ENCODE measurements at regions not wholly inside any gene's neighbourhood (a gene's known extent, or its start where the extent isn't known, plus 50 kb on each side); places are given as distances from the start of the nearest gene placed in this dataset.

GRCh38 chr14:65299826-65300225, 112.7 kb upstream of the FUT8 start:
- Histone ChIP-seq H2AFZ (ENCODE audit: low read length) (no peak overlapping the region), H3K4me1 (ENCODE audit: insufficient read depth, low read length, poor library complexity, severe bottlenecking) (no peaks in the 10 kb centered on the region), H3K9me2 (replicated peaks; ENCODE audit: low read depth, low read length) (no peaks in the 10 kb centered on the region), H3K79me2 (ENCODE audit: insufficient read depth, low read length) (no peaks in the 10 kb centered on the region), H3K9me3 (ENCODE audit: insufficient read depth, low read depth, low read length) (no peaks in the 10 kb centered on the region), H3K27me3 (ENCODE audit: insufficient read depth, low read length, poor library complexity, severe bottlenecking) (no peaks in the 10 kb centered on the region), H3K36me3 (ENCODE audit: insufficient read depth, low read length) (no peaks in the 10 kb centered on the region), H3K4me3 (ENCODE audit: low read length, poor library complexity, severe bottlenecking) (no peak overlapping the region), H3F3A (ENCODE audit: low read depth) (no peaks in the 10 kb centered on the region), H3K4me2 (ENCODE audit: low read depth, low read length, poor library complexity, severe bottlenecking) (no peak overlapping the region), H4K20me1 (ENCODE audit: insufficient read depth, low read length, poor library complexity, severe bottlenecking) (no peaks in the 10 kb centered on the region), H3K9ac (ENCODE audit: low read depth, low read length, poor library complexity, severe bottlenecking) (no peak overlapping the region)
- no peak for TF ChIP-seq CTCF (conservative IDR thresholded peaks at IDR 0.05; ENCODE audit: low read length)
- TF ChIP-seq EZH2phosphoT487 (IDR thresholded peaks at IDR 0.05; ENCODE audit: borderline replicate concordance): no peak

- Histone ChIP-seq H3K4me3 (ENCODE audit: low read length, poor library complexity, severe bottlenecking) (no peak overlapping the region), H3K4me2 (ENCODE audit: low read depth, low read length, poor library complexity, severe bottlenecking) (no peak overlapping the region), H4K20me1 (ENCODE audit: insufficient read depth, low read length, poor library complexity, severe bottlenecking) (no peaks in the 10 kb centered on the region), H3K9me3 (ENCODE audit: insufficient read depth, low read depth, low read length) (no peaks in the 10 kb centered on the region), H3K27me3 (ENCODE audit: insufficient read depth, low read length, poor library complexity, severe bottlenecking) (no peaks in the 10 kb centered on the region), H2AFZ (ENCODE audit: low read length) (no peak overlapping the region), H3K9ac (ENCODE audit: low read depth, low read length, poor library complexity, severe bottlenecking) (no peak overlapping the region), H3K4me1 (ENCODE audit: insufficient read depth, low read length, poor library complexity, severe bottlenecking) (no peaks in the 10 kb centered on the region), H3K9me2 (replicated peaks; ENCODE audit: low read depth, low read length) (no peaks in the 10 kb centered on the region), H3K36me3 (ENCODE audit: insufficient read depth, low read length) (no peaks in the 10 kb centered on the region), H3F3A (ENCODE audit: low read depth) (no peaks in the 10 kb centered on the region), H3K79me2 (ENCODE audit: insufficient read depth, low read length) (no peaks in the 10 kb centered on the region)
- no peak for TF ChIP-seq EZH2phosphoT487 (IDR thresholded peaks at IDR 0.05; ENCODE audit: borderline replicate concordance)
These were observed 110.5 kb upstream of the FUT8 start for GRCh38 chr14:65301862-65302539.

- Histone ChIP-seq H3F3A (ENCODE audit: low read depth) (no peaks in the 10 kb centered on the region), H3K4me1 (ENCODE audit: insufficient read depth, low read length, poor library complexity, severe bottlenecking) (no peaks in the 10 kb centered on the region), H3K9me2 (replicated peaks; ENCODE audit: low read depth, low read length) (no peaks in the 10 kb centered on the region), H3K9me3 (ENCODE audit: insufficient read depth, low read depth, low read length) (no peaks in the 10 kb centered on the region), H3K27me3 (ENCODE audit: insufficient read depth, low read length, poor library complexity, severe bottlenecking) (no peaks in the 10 kb centered on the region), H2AFZ (ENCODE audit: low read length) (no peak overlapping the region), H3K9ac (ENCODE audit: low read depth, low read length, poor library complexity, severe bottlenecking) (no peak overlapping the region), H3K4me2 (ENCODE audit: low read depth, low read length, poor library complexity, severe bottlenecking) (no peak overlapping the region), H4K20me1 (ENCODE audit: insufficient read depth, low read length, poor library complexity, severe bottlenecking) (no peaks in the 10 kb centered on the region), H3K79me2 (ENCODE audit: insufficient read depth, low read length) (no peaks in the 10 kb centered on the region), H3K36me3 (ENCODE audit: insufficient read depth, low read length) (no peaks in the 10 kb centered on the region), H3K4me3 (ENCODE audit: low read length, poor library complexity, severe bottlenecking) (no peak overlapping the region)
- TF ChIP-seq EZH2phosphoT487 (IDR thresholded peaks at IDR 0.05; ENCODE audit: borderline replicate concordance) (no peak), CTCF (conservative IDR thresholded peaks at IDR 0.05; ENCODE audit: low read length) (no peak)
These were observed 109.8 kb upstream of the FUT8 start for GRCh38 chr14:65302571-65303189.
